HFFc6 (cell line): ENCODE measurements at regions not wholly inside any gene's neighbourhood (a gene's known extent, or its start where the extent isn't known, plus 50 kb on each side); places are given as distances from the start of the nearest gene placed in this dataset.

Experiments
- DNase-seq: peaks from one replicate; pipeline ENCODE4 v3.0.0-alpha.2; 2018
- H3K27ac Mint-ChIP-seq: 2 replicates; pipeline ENCODE4 v1.8.0; 2020; ENCODE audit warnings: mild to moderate bottlenecking, mixed read lengths
- H3K27me3 Mint-ChIP-seq: 2 replicates; pipeline ENCODE4 v1.8.0; 2021; ENCODE audit warnings: mild to moderate bottlenecking, moderate library complexity, mixed read lengths; ENCODE audit not compliant: insufficient read depth
- H3K36me3 Mint-ChIP-seq: 2 replicates; pipeline ENCODE4 v1.8.0; 2021; ENCODE audit warnings: low read depth, mixed read lengths
- H3K4me1 Mint-ChIP-seq: 2 replicates; pipeline ENCODE4 v1.8.0; 2020; ENCODE audit warnings: low read depth, mixed read lengths
- H3K4me3 Mint-ChIP-seq: 2 replicates; pipeline ENCODE4 v1.8.0; 2020; ENCODE audit warnings: mild to moderate bottlenecking, moderate library complexity, mixed read lengths
- H3K9me3 Mint-ChIP-seq: 2 replicates; pipeline ENCODE4 v1.8.0; 2020; ENCODE audit warnings: mild to moderate bottlenecking, mixed read lengths
- TF ChIP-seq, protein P1 (sequence below): fragments of 200-600 bp; sonication (generic); IDR thresholded peaks from 2 replicates; pipeline ENCODE4 v1.5.0; 2021; ENCODE audit warnings: antibody characterized with exemption, mild to moderate bottlenecking

DNA sequence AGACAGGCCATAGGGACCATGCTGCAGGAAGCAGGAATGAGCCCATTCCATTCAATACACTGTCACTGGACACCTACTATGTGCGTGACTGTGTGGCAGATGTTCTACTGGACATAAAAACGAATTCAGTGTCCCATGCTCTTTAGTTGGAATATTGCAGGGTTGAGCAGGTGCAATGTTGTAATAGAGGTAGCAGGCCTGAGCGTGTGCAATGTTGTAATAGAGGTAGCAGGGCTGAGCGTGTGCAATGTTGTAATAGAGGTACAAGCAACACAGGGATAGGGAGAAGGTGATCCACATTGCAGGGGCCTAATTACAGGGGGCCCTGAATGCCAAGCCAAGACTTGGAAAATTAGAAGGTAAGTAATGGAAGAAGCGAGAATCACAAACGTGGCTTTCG lies 261.4 kb upstream of the HES1 start:
- Mint-ChIP-seq H3K36me3 (no peaks in the 10 kb centered on the region), H3K27me3 (peaks cover 28% of the 10 kb centered on the region), H3K4me3 (no peak overlapping the region), H3K4me1 (peaks cover 25% of the 10 kb centered on the region), H3K27ac (no peak overlapping the region), H3K9me3 (no peaks in the 10 kb centered on the region)
- TF ChIP-seq, protein P1, sequence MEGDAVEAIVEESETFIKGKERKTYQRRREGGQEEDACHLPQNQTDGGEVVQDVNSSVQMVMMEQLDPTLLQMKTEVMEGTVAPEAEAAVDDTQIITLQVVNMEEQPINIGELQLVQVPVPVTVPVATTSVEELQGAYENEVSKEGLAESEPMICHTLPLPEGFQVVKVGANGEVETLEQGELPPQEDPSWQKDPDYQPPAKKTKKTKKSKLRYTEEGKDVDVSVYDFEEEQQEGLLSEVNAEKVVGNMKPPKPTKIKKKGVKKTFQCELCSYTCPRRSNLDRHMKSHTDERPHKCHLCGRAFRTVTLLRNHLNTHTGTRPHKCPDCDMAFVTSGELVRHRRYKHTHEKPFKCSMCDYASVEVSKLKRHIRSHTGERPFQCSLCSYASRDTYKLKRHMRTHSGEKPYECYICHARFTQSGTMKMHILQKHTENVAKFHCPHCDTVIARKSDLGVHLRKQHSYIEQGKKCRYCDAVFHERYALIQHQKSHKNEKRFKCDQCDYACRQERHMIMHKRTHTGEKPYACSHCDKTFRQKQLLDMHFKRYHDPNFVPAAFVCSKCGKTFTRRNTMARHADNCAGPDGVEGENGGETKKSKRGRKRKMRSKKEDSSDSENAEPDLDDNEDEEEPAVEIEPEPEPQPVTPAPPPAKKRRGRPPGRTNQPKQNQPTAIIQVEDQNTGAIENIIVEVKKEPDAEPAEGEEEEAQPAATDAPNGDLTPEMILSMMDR: no peak
- DNase-seq: no peak

DNA sequence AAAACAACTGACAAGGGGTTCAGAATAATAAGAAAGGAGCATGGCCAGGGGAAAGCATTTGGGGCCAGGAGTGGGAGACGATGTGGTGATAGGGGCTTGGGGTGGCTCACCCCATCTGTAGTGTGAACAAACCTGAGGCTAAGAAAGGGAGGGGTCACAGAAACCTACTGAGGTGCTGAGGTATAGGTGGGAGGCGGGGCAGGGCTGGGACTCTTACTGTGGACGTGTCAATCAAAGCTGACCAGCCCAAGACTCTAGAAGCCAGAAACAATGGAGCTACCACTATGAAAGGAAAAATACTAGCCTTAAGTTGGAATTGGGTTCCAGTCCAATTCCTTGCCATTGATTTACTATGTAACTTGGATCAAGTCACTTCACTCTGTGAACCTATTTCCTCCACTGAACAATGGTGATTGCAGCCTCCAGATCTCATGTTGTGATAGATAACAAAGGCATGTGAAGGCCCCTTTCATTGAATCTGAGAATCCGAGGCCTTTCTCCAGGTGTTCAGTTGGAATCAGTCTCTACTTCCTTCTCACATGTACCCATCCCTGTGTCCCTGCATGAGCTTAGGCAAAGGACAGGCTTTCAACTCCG lies 260.9 kb upstream of the HES1 start:
- Mint-ChIP-seq H3K9me3 (no peaks in the 10 kb centered on the region), H3K4me3 (no peak overlapping the region), H3K36me3 (no peaks in the 10 kb centered on the region), H3K27ac (no peak overlapping the region), H3K27me3 (peaks cover 34% of the 10 kb centered on the region), H3K4me1 (peaks cover 21% of the 10 kb centered on the region)
- DNase-seq: no peak
- TF ChIP-seq, protein P1: no peak

DNA sequence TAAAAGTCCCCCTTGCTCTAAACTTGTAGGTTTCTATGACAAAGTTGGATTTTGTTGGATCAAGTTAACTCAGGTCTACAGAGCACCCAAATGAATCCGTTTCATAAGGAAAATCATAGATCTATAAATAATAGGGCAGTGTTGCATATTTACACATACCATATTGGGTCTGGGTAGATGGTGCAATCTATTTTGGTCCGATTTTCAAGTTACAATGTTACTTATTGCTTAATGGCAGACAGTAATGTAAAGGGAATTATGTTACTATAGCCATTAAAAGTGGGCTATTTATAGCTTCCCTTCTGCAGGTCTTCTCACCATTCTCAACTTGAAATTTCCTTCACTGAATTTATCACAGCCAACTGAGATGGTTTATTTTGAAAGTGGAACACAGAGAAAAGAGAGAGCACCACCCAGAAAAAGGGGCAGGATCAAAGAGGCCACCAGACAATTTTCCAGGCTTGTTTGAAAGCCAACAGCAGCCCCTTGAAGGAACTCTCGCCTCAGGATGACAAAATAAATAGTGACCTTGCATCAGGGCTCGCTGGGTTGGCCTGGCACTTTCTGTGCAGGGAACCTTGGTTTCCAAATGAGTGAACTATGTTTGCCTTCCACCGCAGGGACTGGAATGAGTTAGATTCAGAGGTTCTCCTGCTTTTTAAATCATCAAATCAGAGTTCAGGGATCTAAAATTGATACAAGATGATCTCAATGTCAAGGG lies 260.2 kb upstream of the HES1 start:
- H3K27me3 Mint-ChIP-seq: peaks cover 38% of the 10 kb centered on the region
- TF ChIP-seq, protein P1: no peak
- no peak overlapping the region for H3K4me3 Mint-ChIP-seq
- no peak for DNase-seq
- no peaks in the 10 kb centered on the region for H3K36me3 Mint-ChIP-seq
- no peak overlapping the region for H3K27ac Mint-ChIP-seq
- H3K4me1 Mint-ChIP-seq: peaks cover 15% of the 10 kb centered on the region
- no peaks in the 10 kb centered on the region for H3K9me3 Mint-ChIP-seq

DNA sequence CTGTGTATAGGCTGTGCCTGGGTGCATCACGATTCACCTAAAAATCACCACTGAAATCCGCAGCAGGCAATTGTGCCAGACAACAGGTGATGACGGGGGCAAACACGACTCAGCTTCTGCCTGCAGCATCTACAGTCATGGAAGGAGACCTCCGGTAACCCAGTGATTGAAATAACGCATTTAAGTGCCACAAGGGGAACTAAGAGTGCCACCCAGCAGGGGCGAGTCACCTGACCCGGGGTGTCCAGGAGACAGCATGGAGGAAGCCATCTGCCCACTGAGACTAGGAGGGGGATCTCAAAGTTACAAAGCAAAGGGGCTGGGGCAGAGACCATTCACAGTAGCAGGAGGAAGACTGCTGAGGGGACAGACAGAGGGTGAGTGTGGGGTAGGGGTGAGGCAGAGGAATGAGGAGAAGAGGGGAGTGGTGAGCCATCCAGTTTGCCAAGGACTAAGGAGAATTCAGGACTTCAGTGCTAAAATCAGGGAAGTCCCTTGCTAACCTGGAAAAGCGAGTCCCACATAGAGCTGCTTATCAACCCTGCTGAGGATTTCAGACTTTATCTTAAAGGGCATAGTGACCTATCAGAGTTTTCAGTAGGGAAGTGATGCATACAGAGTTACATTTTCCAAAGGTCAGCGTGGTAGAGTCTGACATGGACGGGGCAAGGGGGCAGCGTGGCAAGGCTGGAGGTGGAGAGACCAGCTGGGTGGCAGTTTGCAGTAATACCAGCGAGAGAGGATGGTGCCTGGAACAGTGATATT lies 256.7 kb upstream of the HES1 start:
- Mint-ChIP-seq H3K27ac (no peak overlapping the region), H3K9me3 (no peaks in the 10 kb centered on the region), H3K36me3 (no peaks in the 10 kb centered on the region), H3K4me3 (no peak overlapping the region), H3K27me3 (peaks cover 56% of the 10 kb centered on the region), H3K4me1 (no peaks in the 10 kb centered on the region)
- no peak for DNase-seq
- TF ChIP-seq, protein P1: no peak

- no peaks in the 10 kb centered on the region for H3K9me3 Mint-ChIP-seq
Observed at GRCh38 chr3:193879864-193880242, 256.1 kb upstream of the HES1 start.

More at GRCh38 chr3:193879864-193880242, 256.1 kb upstream of the HES1 start:
- TF ChIP-seq, protein P1: no peak
- Mint-ChIP-seq H3K27ac (no peak overlapping the region), H3K4me1 (no peaks in the 10 kb centered on the region), H3K36me3 (no peaks in the 10 kb centered on the region), H3K4me3 (no peak overlapping the region), H3K27me3 (peaks cover 54% of the 10 kb centered on the region)
- DNase-seq: no peak
